Calu3 (cell line): ENCODE measurements at regions not wholly inside any gene's neighbourhood (a gene's known extent, or its start where the extent isn't known, plus 50 kb on each side); places are given as distances from the start of the nearest gene placed in this dataset.

Source experiments
- BruUV-seq: library from RNA; stranded (reverse); fragments of 400-500 nt; replicated peaks from 2 replicates; lab custom pipeline; 2021; lab: Mats Ljungman, UMichigan
- CTCF ChIA-PET: fragments of 300-600 bp; sonication (Branson Sonifier 250); formaldehyde crosslinking; loops from one replicate; lab custom pipeline; 2022; ENCODE audit warnings: antibody characterized with exemption; lab: Charles Lee
- DNase-seq: peaks from one replicate; pipeline ENCODE4 v3.0.0; 2022
- H3K27ac Mint-ChIP-seq: one replicate; pipeline ENCODE4 v1.8.0; 2022; ENCODE audit warnings: mixed read lengths; ENCODE audit not compliant: unreplicated experiment
- H3K27me3 Mint-ChIP-seq: one replicate; pipeline ENCODE4 v1.8.0; 2022; ENCODE audit warnings: mixed read lengths; ENCODE audit not compliant: unreplicated experiment
- H3K36me3 Mint-ChIP-seq: one replicate; pipeline ENCODE4 v1.8.0; 2022; ENCODE audit warnings: mild to moderate bottlenecking, moderate library complexity, mixed read lengths; ENCODE audit not compliant: insufficient read depth, unreplicated experiment
- H3K4me1 Mint-ChIP-seq: one replicate; pipeline ENCODE4 v1.8.0; 2022; ENCODE audit warnings: mild to moderate bottlenecking, low read depth, mixed read lengths; ENCODE audit not compliant: unreplicated experiment
- H3K4me3 Mint-ChIP-seq: one replicate; pipeline ENCODE4 v1.8.0; 2022; ENCODE audit warnings: mild to moderate bottlenecking, low read depth, moderate library complexity, mixed read lengths; ENCODE audit not compliant: unreplicated experiment
- H3K9me3 Mint-ChIP-seq: one replicate; pipeline ENCODE4 v1.8.0; 2022; ENCODE audit warnings: low read depth, mixed read lengths; ENCODE audit not compliant: unreplicated experiment
- CTCF ChIP-seq: fragments of 200-600 bp; IDR thresholded peaks from one replicate; pipeline ENCODE4 v1.8.0; 2022; ENCODE audit warnings: antibody characterized with exemption; ENCODE audit not compliant: unreplicated experiment
- intact Hi-C: fragments of 100-400 bp; cut with micrococcal nuclease; formaldehyde crosslinking; loops from one replicate; pipeline ENCODE4 v1.10.0; 2022; ENCODE audit not compliant: unreplicated experiment

GRCh38 chr4:130922955-130923354, 1827.0 kb downstream of the C4orf33 start:
- CTCF ChIA-PET = no interaction called here

GRCh38 chr4:130955520-130955919, 1859.6 kb downstream of the C4orf33 start:
- CTCF ChIA-PET = no interaction called here
- Mint-ChIP-seq H3K4me1 (no peaks in the 10 kb centered on the region), H3K9me3 (peaks cover 2% of the 10 kb centered on the region), H3K36me3 (no peaks in the 10 kb centered on the region), H3K27me3 (no peaks in the 10 kb centered on the region), H3K4me3 (no peak overlapping the region), H3K27ac (no peak overlapping the region)
- no TSS peak for BruUV-seq
- DNase-seq = no peak
- no peak for TF ChIP-seq CTCF
- intact Hi-C loops = no loop called here

More at GRCh38 chr4:130922955-130923354, 1827.0 kb downstream of the C4orf33 start:
- H3K4me3 Mint-ChIP-seq = no peak overlapping the region
- no peaks in the 10 kb centered on the region for H3K4me1 Mint-ChIP-seq
- peaks cover 3% of the 10 kb centered on the region for H3K9me3 Mint-ChIP-seq
- no peaks in the 10 kb centered on the region for H3K27me3 Mint-ChIP-seq
- no peaks in the 10 kb centered on the region for H3K36me3 Mint-ChIP-seq
- intact Hi-C loops = no loop called here
- DNase-seq = no peak
- BruUV-seq = no TSS peak
- no peak overlapping the region for H3K27ac Mint-ChIP-seq
- no peak for TF ChIP-seq CTCF

- no peak overlapping the region for H3K27ac Mint-ChIP-seq
- H3K4me1 Mint-ChIP-seq = no peaks in the 10 kb centered on the region
- H3K9me3 Mint-ChIP-seq = peaks cover 2% of the 10 kb centered on the region
- intact Hi-C loops = no loop called here
- H3K4me3 Mint-ChIP-seq = no peak overlapping the region
- no peak for DNase-seq
- no peaks in the 10 kb centered on the region for H3K27me3 Mint-ChIP-seq
- CTCF ChIA-PET = no interaction called here
- TF ChIP-seq CTCF = no peak
- H3K36me3 Mint-ChIP-seq = no peaks in the 10 kb centered on the region
- no TSS peak for BruUV-seq
Measured at GRCh38 chr4:130985371-130985770, 1889.4 kb downstream of the C4orf33 start.

- TF ChIP-seq CTCF = no peak
- Mint-ChIP-seq H3K4me3 (no peak overlapping the region), H3K4me1 (no peaks in the 10 kb centered on the region), H3K36me3 (no peaks in the 10 kb centered on the region), H3K9me3 (no peaks in the 10 kb centered on the region), H3K27ac (no peak overlapping the region), H3K27me3 (no peaks in the 10 kb centered on the region)
- CTCF ChIA-PET = no interaction called here
- intact Hi-C loops = no loop called here
- DNase-seq = no peak
- no TSS peak for BruUV-seq
Measured at GRCh38 chr4:130995988-130996387, 1900.0 kb downstream of the C4orf33 start.
